DND-41 (cell line): ENCODE measurements at regions not wholly inside any gene's neighbourhood (a gene's known extent, or its start where the extent isn't known, plus 50 kb on each side); places are given as distances from the start of the nearest gene placed in this dataset.

ENCODE experiments used
- CTCF ChIP-seq: IDR thresholded peaks from 2 replicates; pipeline ENCODE4 v1.5.1; 2012; ENCODE audit warnings: borderline replicate concordance, low read length, moderate library complexity, mild to moderate bottlenecking; ENCODE audit not compliant: poor library complexity, severe bottlenecking; ENCODE audit errors: extremely low read depth
- EZH2 ChIP-seq: IDR thresholded peaks from 3 replicates; pipeline ENCODE4 v1.6.1; 2012; ENCODE audit warnings: borderline replicate concordance, low read depth, mild to moderate bottlenecking, moderate library complexity, low read length, inconsistent platforms; ENCODE audit not compliant: severe bottlenecking

- TF ChIP-seq EZH2 (no peak), CTCF (no peak)
These were observed 80.8 kb upstream of the RPS6KA3 start for GRCh38 chrX:20347481-20347880.
